NCI-H2029 (cell line): ENCODE measurements at regions not wholly inside any gene's neighbourhood (a gene's known extent, or its start where the extent isn't known, plus 50 kb on each side); places are given as distances from the start of the nearest gene placed in this dataset.
"Not testable (repeated sequence)": the region's sequence is repeated elsewhere in the genome, so short reads cannot be mapped to it uniquely, and the experiment has no call there.

Experiments
- DNase-seq: peaks from one replicate; lab custom pipeline; 2025; lab: John Stamatoyannopoulos, UW

- DNase-seq: no peak
These were observed 842.4 kb downstream of the TDRD15 start for GRCh38 chr2:21966139-21966538.

GRCh38 chr2:21970971-21971370, 847.2 kb downstream of the TDRD15 start:
- no peak for DNase-seq

- DNase-seq: no peak
These were observed 848.8 kb downstream of the TDRD15 start for GRCh38 chr2:21972586-21972985.

GRCh38 chr2:21981127-21981526, 857.4 kb downstream of the TDRD15 start:
- no peak for DNase-seq

- DNase-seq: no peak
These were observed 869.2 kb downstream of the TDRD15 start for GRCh38 chr2:21993002-21993401.

GRCh38 chr2:21996339-21996738, 872.6 kb downstream of the TDRD15 start:
- no peak for DNase-seq

GRCh38 chr2:21999522-21999921, 875.8 kb downstream of the TDRD15 start:
- DNase-seq: no peak

GRCh38 chr2:22002066-22002465, 878.3 kb downstream of the TDRD15 start:
- DNase-seq: no peak

- DNase-seq: no peak
These were observed 879.5 kb downstream of the TDRD15 start for GRCh38 chr2:22003270-22003669.

GRCh38 chr2:22011048-22011447, 887.3 kb downstream of the TDRD15 start:
- no peak for DNase-seq

- no peak for DNase-seq
These were observed 896.4 kb downstream of the TDRD15 start for GRCh38 chr2:22020091-22020742.

GRCh38 chr2:22027345-22028005, 903.7 kb downstream of the TDRD15 start:
- no peak for DNase-seq

- no peak for DNase-seq
These were observed 911.6 kb downstream of the TDRD15 start for GRCh38 chr2:22035361-22035830.

GRCh38 chr2:22037274-22037673, 913.5 kb downstream of the TDRD15 start:
- DNase-seq: no peak

GRCh38 chr2:22043784-22044183, 920.0 kb downstream of the TDRD15 start:
- no peak for DNase-seq

GRCh38 chr2:22055784-22056620, 932.2 kb downstream of the TDRD15 start:
- DNase-seq: no peak

GRCh38 chr2:22056621-22057132, 932.9 kb downstream of the TDRD15 start:
- no peak for DNase-seq

GRCh38 chr2:22062679-22063078, 938.9 kb downstream of the TDRD15 start:
- no peak for DNase-seq

GRCh38 chr2:22076454-22076853, 952.7 kb downstream of the TDRD15 start:
- no peak for DNase-seq

- no peak for DNase-seq
These were observed 954.9 kb downstream of the TDRD15 start for GRCh38 chr2:22078701-22079100.

GRCh38 chr2:22079583-22079982, 955.8 kb downstream of the TDRD15 start:
- no peak for DNase-seq

GRCh38 chr2:22086726-22087125, 963.0 kb downstream of the TDRD15 start:
- DNase-seq: no peak

GRCh38 chr2:22103617-22104016, 979.8 kb downstream of the TDRD15 start:
- not testable (repeated sequence) for DNase-seq
